HAP-1 (cell line): ENCODE measurements at regions not wholly inside any gene's neighbourhood (a gene's known extent, or its start where the extent isn't known, plus 50 kb on each side); places are given as distances from the start of the nearest gene placed in this dataset.

ENCODE experiments used
- DNase-seq, 2 experiments: peaks; one replicate each; pipeline ENCODE4 v3.0.0-alpha.2; 2016 to 2020; ENCODE audit warnings: low spot score in 2 of 2
- H3K27me3 ChIP-seq: fragments of 250-450 bp; sonication (Bioruptor Pico); 2 replicates; pipeline ENCODE4 v1.5.1; 2020; ENCODE audit warnings: low read depth, mild to moderate bottlenecking, moderate library complexity
- H3K36me3 ChIP-seq: fragments of 250-450 bp; sonication (Bioruptor Pico); replicated peaks from 2 replicates; pipeline ENCODE4 v1.5.1; 2020; ENCODE audit warnings: mild to moderate bottlenecking
- H3K4me1 ChIP-seq: fragments of 250-450 bp; sonication (Bioruptor Pico); 2 replicates; pipeline ENCODE4 v1.5.1; 2020; ENCODE audit warnings: mild to moderate bottlenecking
- H3K4me3 ChIP-seq: fragments of 250-450 bp; sonication (Bioruptor Pico); 2 replicates; pipeline ENCODE4 v1.5.1; 2020; ENCODE audit warnings: mild to moderate bottlenecking, moderate library complexity
- H3K9me3 ChIP-seq: fragments of 250-450 bp; sonication (Bioruptor Pico); 2 replicates; pipeline ENCODE4 v1.5.1; 2020; ENCODE audit warnings: mild to moderate bottlenecking, moderate library complexity
- in situ Hi-C: fragments of 300-500 bp; cut with MboI; formaldehyde crosslinking; loops from 3 replicates; pipeline ENCODE4 v1.14.3; 2020; ENCODE audit warnings: low sequenced_read_pairs, inconsistent platforms, mixed read lengths

DNA sequence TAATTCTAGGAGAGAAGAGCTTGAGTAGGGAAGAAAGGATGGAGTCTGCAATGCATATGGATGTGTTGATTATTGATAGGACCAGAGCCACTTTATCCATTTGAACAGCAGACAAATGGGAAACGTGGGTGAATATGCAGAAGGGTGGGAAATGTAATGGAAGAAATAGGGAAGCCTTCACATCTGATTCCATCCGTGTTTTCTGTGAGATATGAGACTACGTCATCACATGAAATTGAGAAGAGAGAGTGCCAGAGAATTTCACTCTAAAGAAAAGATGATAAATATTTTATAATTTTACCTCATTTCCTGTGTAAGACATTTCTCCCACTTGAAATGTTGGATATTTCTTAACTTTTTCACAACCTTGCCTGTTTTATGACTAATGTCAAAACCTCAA is 788.4 kb upstream of the FAM98A start:
- Histone ChIP-seq H3K4me1 (no peaks in the 10 kb centered on the region), H3K9me3 (no peaks in the 10 kb centered on the region)
- in situ Hi-C loops, result no loop called here

DNA sequence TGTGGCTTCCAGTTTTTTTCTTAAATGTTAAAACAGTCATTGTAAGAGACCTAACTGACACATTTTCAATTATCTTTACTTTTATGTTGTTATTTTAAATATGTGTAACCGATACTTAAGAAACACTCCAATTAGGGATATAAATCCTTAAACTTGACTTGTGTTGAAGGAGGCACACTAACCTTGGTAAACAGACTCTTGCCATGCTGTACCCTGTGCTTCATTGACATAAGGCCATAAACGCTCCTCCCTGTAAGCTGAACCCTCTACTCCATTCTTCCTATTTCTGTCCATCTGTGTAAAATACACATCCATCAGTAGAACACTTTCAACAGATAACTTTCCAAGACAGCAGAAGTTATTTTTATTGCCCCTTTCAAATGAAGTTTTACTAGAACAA is 780.5 kb upstream of the FAM98A start:
- no peaks in the 10 kb centered on the region for H3K9me3 ChIP-seq
- in situ Hi-C loops, result no loop called here

More for the DNA sequence above, 788.4 kb upstream of the FAM98A start:
- no peak for DNase-seq
- no peaks in the 10 kb centered on the region for H3K36me3 ChIP-seq
- no peak overlapping the region for H3K4me3 ChIP-seq
- no peaks in the 10 kb centered on the region for H3K27me3 ChIP-seq

DNA sequence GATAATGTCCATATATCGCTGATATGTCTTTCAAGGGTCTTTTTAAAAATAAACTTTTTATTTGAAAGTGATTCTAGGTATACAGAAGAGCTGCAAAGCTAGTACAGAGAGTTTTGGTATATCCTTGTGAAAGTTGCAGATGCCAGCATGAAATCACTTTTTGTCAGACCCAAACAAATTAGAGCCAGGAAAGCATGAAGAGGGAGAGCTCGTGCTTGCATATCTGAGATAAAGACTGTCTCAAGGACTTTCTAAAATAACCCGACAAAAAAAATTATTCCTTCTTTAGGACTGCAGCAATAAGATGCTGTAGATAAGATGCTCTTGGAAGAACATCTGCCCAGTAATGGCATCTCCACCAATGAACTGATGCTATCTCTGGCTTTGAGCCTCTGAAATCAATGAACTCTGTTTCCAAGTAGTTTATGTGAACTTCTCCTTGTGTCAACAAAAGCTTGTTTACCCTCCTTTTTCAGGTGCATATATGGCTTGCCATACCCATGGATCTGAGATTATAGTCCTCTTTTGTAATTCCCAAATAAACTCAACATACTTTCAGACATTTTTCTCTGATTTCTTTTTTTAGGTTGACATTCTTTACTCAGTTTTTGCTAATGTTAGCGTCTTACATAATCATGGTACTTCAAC is 774.6 kb upstream of the FAM98A start:
- no peaks in the 10 kb centered on the region for H3K9me3 ChIP-seq
- H3K4me3 ChIP-seq, result no peak overlapping the region
- no peaks in the 10 kb centered on the region for H3K4me1 ChIP-seq
- H3K27me3 ChIP-seq, result no peaks in the 10 kb centered on the region
- no peaks in the 10 kb centered on the region for H3K36me3 ChIP-seq
- in situ Hi-C loops, result no loop called here
- no peak for DNase-seq

More for the DNA sequence above, 780.5 kb upstream of the FAM98A start:
- Histone ChIP-seq H3K4me1 (no peaks in the 10 kb centered on the region), H3K27me3 (no peaks in the 10 kb centered on the region), H3K4me3 (no peak overlapping the region), H3K36me3 (no peaks in the 10 kb centered on the region)
- DNase-seq, result no peak

DNA sequence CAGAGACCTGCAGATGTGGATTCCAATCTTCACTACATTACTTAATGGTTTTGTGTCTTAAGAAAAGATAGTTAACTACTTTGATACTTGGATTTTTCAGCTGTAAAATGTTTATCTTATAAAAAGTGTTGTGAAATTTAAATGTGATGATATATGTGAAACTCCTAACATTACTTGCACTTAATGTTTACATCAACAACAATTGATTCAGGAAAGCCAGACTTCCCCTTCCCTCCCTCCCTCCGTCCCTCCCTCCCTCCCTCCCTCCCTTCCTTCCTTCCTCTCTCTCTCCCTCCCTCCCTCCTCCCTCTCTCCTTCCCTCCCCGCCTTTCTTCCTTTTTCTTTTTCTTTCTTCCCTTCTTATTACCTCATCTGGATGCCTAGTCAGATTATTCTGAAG is 773.9 kb upstream of the FAM98A start:
- in situ Hi-C loops, result no loop called here

DNA sequence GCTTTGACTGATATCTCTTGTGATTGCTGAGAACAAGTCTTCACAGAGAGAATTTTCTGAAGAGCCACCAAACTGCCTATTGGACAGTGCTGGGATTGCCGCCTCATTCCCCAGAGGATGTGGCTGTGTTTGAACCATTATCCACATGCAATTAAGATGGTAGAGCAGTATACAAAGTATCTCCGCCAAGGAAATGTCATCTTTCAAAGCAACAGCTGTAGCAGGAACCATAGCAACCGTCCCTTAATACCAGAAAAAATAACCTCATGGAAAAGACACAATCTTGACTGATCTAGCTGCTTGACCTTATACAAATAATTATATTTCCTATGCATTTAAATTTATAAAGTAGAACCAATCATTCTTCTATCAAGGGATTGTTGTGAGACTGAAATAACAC is 772.6 kb upstream of the FAM98A start:
- H3K9me3 ChIP-seq, result no peaks in the 10 kb centered on the region
- in situ Hi-C loops, result no loop called here
- no peak overlapping the region for H3K4me3 ChIP-seq
- no peaks in the 10 kb centered on the region for H3K27me3 ChIP-seq
- no peaks in the 10 kb centered on the region for H3K36me3 ChIP-seq
- DNase-seq, result no peak
- no peaks in the 10 kb centered on the region for H3K4me1 ChIP-seq

More for the DNA sequence above, 773.9 kb upstream of the FAM98A start:
- Histone ChIP-seq H3K27me3 (no peaks in the 10 kb centered on the region), H3K36me3 (no peaks in the 10 kb centered on the region), H3K9me3 (no peaks in the 10 kb centered on the region), H3K4me3 (no peak overlapping the region), H3K4me1 (no peaks in the 10 kb centered on the region)
- no peak for DNase-seq

DNA sequence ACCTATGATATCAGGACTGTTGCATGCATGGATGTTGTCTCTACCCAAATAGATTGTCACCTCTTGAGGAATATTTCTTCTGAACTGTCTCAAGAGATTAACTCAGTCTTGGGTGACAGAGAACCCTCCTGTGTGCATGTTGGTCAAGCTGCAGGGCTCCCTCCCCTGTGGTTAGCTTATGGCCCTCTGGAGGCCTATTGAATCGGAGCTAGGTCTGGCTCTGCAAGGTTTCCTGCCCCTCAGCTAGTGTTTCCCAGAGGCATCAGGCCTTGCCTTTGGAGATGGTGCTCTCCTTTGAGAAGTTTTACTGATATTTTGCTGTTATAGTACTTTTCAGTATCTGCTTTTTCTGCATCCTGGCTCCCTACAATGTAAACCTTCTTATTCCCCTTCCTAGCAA is 769.2 kb upstream of the FAM98A start:
- H3K27me3 ChIP-seq, result no peaks in the 10 kb centered on the region
- in situ Hi-C loops, result no loop called here
- no peaks in the 10 kb centered on the region for H3K4me1 ChIP-seq
- no peaks in the 10 kb centered on the region for H3K36me3 ChIP-seq
- no peaks in the 10 kb centered on the region for H3K9me3 ChIP-seq
- no peak for DNase-seq
- no peak overlapping the region for H3K4me3 ChIP-seq

DNA sequence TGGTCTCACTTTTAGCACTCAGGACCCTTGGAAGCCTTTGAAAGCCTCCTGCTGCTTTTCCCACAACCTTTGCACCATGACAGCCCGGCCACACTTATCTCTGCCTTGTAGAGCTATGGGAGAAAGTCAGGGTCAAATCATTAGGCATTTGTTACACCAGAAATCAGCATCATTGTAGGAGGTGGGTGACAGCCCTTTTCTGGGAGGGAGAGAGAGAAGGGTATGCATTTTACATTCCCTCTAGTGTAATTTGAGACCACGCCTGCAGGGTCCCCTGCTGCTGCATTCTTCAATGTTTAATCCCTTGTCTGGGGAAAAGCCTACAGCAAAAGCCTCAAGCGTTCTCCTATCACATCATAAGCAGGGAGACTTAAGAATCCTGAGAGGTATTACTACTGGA is 766.8 kb upstream of the FAM98A start:
- Histone ChIP-seq H3K27me3 (no peaks in the 10 kb centered on the region), H3K4me3 (no peak overlapping the region), H3K9me3 (no peaks in the 10 kb centered on the region), H3K36me3 (no peaks in the 10 kb centered on the region), H3K4me1 (no peaks in the 10 kb centered on the region)
- in situ Hi-C loops, result no loop called here
- peak; percentile 5 to 9 for DNase-seq

DNA sequence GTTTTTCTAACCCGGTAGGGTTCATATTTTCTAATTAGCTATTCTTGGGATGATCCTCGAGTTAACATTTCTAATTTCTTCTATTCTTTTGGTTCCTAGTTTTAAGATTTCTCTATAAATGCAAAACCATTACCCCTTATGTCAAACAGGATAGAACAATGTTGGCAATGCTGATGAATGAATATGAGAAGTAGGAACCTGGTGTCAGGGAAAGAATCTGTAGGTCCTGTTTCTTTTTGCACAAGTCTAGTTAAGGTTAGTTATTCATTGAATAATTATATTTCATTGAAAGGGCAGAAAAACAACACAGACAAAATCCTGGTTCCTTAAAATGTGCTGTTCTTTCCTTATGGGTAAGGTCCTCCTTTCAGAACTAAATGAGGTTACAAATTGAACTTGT is 766.4 kb upstream of the FAM98A start:
- DNase-seq, result no peak
- in situ Hi-C loops, result no loop called here
- Histone ChIP-seq H3K36me3 (no peaks in the 10 kb centered on the region), H3K4me1 (no peaks in the 10 kb centered on the region), H3K27me3 (no peaks in the 10 kb centered on the region), H3K4me3 (no peak overlapping the region), H3K9me3 (no peaks in the 10 kb centered on the region)

DNA sequence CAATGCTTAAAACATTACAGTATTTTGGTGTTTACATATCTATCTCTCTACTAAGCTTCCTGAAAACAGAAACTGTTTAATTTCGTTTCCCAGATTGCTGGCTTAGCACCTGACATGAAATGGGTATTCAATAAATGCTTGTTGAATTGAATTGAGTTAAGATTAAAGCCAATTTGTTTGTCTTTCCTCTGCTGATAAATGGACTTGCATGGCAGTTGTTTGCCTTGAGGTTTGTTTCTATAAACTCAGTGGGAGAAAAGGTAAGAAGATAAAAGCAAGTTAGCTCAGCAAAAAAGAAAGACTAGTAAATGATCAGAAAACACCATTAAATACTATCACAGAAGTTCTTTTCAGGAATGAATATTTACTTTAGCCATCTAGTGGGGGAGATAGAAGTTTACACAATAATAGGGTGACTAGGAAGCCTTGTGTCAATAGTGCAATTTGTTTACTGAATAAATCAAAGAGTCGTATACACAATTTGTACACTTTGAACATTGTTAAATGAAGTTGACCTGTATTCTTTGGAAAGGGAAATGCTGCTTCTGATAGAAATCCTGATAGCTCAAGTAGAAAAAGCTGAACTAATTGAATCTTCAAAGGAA is 754.5 kb upstream of the FAM98A start:
- Histone ChIP-seq H3K27me3 (no peaks in the 10 kb centered on the region), H3K4me1 (no peaks in the 10 kb centered on the region), H3K36me3 (no peaks in the 10 kb centered on the region), H3K4me3 (no peak overlapping the region), H3K9me3 (no peaks in the 10 kb centered on the region)
- no peak for DNase-seq
- in situ Hi-C loops, result no loop called here

DNA sequence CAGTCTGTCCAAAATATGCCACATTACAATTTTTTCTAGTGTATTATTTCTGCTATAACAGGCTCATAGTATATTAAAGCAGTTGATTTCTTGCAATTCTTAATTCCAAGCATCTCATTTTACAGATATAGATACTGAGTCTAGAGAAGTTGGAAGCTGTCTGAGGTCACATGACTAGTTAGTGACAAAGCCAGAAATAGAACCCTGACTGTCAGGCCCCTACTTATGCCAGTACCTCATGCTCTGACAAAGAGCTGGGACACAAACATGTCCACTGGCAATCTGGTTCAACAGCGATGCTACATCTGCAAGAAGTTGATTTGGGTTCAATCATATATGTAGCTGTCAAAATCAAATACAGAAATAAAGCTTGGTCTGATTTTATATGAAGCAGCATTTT is 750.4 kb upstream of the FAM98A start:
- no peaks in the 10 kb centered on the region for H3K36me3 ChIP-seq
- H3K27me3 ChIP-seq, result no peaks in the 10 kb centered on the region
- no peaks in the 10 kb centered on the region for H3K4me1 ChIP-seq
- H3K9me3 ChIP-seq, result no peaks in the 10 kb centered on the region
- in situ Hi-C loops, result no loop called here
- no peak for DNase-seq
- H3K4me3 ChIP-seq, result no peak overlapping the region

DNA sequence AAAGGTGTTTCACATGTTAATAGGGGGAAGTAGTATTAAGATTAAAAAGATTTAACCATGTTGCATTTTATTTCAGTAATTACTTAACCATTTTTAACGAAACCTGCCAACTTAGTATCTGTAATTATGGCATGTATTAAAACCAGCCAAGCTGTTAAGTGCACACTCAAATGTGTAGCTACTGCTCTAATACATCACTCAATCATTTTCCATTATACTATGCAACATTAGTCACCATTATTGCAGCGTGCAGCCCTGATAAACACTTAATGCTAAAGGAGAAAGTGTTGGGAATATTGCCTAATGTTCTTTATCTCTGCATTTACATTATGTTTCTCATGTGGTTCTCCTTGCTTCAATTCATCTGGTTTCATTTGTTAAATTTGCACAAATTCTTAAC is 745.9 kb upstream of the FAM98A start:
- in situ Hi-C loops, result no loop called here
- Histone ChIP-seq H3K36me3 (no peaks in the 10 kb centered on the region), H3K4me1 (no peaks in the 10 kb centered on the region), H3K9me3 (no peaks in the 10 kb centered on the region), H3K27me3 (no peaks in the 10 kb centered on the region), H3K4me3 (no peak overlapping the region)
- no peak for DNase-seq

DNA sequence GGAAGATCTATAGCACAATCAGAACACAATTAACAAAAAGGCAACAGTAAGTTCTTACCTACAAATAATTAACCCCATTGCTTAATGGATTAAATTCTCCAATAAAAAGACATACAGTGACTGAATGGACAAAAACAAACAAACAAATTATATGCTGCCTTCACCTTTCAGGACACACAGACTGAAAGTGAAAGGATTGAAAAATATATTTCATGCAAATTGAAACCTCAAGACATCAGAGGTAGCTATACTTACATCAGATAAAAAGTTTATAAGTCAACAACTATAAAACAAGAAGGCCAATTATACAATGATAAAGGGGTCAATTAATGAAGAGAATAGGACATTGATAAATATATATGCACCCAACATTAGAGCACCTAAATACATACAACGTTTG is 741.2 kb upstream of the FAM98A start:
- H3K9me3 ChIP-seq, result no peaks in the 10 kb centered on the region
- in situ Hi-C loops, result no loop called here
- no peaks in the 10 kb centered on the region for H3K27me3 ChIP-seq
- no peak for DNase-seq
- no peak overlapping the region for H3K4me3 ChIP-seq
- H3K36me3 ChIP-seq, result no peaks in the 10 kb centered on the region
- no peaks in the 10 kb centered on the region for H3K4me1 ChIP-seq

DNA sequence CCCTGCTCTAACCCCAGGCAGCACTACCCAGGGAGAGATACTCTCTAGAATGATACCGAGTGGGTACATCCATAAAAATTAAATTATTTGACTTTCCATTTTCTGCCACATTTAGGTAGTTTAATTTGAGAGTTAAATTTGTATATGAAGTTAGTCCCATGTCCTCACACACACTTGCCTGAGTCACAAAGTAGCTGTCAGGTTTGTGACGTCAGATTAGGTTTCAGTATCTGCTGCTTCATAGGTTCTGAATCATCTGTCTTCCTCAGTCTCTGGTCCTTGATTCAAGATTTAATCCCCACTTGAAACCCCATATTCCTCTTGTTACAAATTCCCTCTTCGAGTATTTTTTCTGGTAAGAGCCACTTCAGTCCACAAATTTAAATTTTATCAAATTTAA is 738.6 kb upstream of the FAM98A start:
- no peaks in the 10 kb centered on the region for H3K36me3 ChIP-seq
- H3K4me3 ChIP-seq, result no peak overlapping the region
- no peaks in the 10 kb centered on the region for H3K9me3 ChIP-seq
- in situ Hi-C loops, result no loop called here
- H3K4me1 ChIP-seq, result no peaks in the 10 kb centered on the region
- no peak for DNase-seq
- no peaks in the 10 kb centered on the region for H3K27me3 ChIP-seq

DNA sequence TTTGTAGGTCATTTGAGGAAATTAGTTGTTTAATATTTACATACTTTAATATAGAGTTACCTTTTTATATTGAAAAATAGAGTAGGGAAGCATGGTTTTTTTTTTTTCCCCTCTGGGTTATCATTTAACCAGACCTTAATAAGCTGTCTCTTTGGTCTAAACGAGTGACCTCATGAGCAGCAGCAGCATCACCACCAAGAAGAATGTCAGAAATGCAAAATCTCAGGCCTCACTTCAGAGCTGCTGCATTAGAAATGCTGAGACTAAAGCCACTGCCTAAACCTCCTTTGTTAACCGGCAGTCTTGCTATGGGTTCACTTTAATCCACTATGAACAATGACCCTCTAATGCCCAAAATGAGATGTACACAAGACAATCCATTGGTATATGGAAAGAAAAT is 733.7 kb upstream of the FAM98A start:
- no peaks in the 10 kb centered on the region for H3K27me3 ChIP-seq
- in situ Hi-C loops, result no loop called here
- no peak for DNase-seq
- H3K9me3 ChIP-seq, result no peaks in the 10 kb centered on the region
- H3K4me3 ChIP-seq, result no peak overlapping the region
- no peaks in the 10 kb centered on the region for H3K36me3 ChIP-seq
- no peaks in the 10 kb centered on the region for H3K4me1 ChIP-seq

DNA sequence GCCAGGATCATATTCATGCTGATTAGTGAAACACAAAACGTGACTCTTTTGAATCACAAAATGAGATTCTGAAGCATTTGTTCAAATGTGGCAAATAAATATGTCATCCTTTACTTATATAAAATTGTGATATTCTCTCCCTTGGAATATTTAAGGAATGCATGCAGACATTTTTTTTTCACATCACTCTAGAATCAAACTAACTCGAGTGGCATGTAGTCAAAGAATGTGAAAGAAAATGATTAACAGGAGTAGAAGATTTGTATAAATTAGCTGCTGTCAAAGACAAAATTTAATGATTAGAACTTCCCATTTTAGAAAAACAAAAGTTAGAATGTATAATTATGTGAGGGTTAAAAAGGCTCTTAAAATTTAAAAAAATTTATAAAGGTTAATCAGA is 721.0 kb upstream of the FAM98A start:
- H3K27me3 ChIP-seq, result no peaks in the 10 kb centered on the region
- H3K4me3 ChIP-seq, result no peak overlapping the region
- no peaks in the 10 kb centered on the region for H3K9me3 ChIP-seq
- DNase-seq, result no peak
- H3K36me3 ChIP-seq, result no peaks in the 10 kb centered on the region
- no peaks in the 10 kb centered on the region for H3K4me1 ChIP-seq
- in situ Hi-C loops, result no loop called here
